Astrocyte (in vitro differentiated cells and primary cell): ENCODE measurements at regions not wholly inside any gene's neighbourhood (a gene's known extent, or its start where the extent isn't known, plus 50 kb on each side); places are given as distances from the start of the nearest gene placed in this dataset.

Experiments
- DNase-seq: peaks from one replicate; pipeline ENCODE4 v3.0.0-alpha.2; 2010; ENCODE audit warnings: low read depth
- FAIRE-seq: peaks from 2 replicates; lab custom pipeline; 2011; peaks lifted over from hg19 to GRCh38; lab: Jason Lieb, UNC
- H2AFZ ChIP-seq: 2 replicates; pipeline ENCODE4 v1.6.0; 2012; ENCODE audit warnings: low read depth, low read length, inconsistent platforms
- H3K27ac ChIP-seq: 2 replicates; pipeline ENCODE4 v1.5.1; 2011; ENCODE audit warnings: low read depth, low read length, inconsistent platforms
- H3K27me3 ChIP-seq: 2 replicates; pipeline ENCODE4 v1.6.0; 2011; ENCODE audit warnings: low read length, inconsistent platforms; ENCODE audit not compliant: insufficient read depth
- H3K36me3 ChIP-seq: 2 replicates; pipeline ENCODE4 v1.5.1; 2011; ENCODE audit warnings: low read length, inconsistent platforms; ENCODE audit not compliant: insufficient read depth
- H3K4me1 ChIP-seq: 2 replicates; pipeline ENCODE4 v1.5.1; 2011; ENCODE audit warnings: low read length, inconsistent platforms; ENCODE audit not compliant: insufficient read depth
- H3K4me2 ChIP-seq: 2 replicates; pipeline ENCODE4 v1.6.0; 2012; ENCODE audit warnings: low read length, inconsistent platforms
- H3K4me3 ChIP-seq: 2 replicates; pipeline ENCODE4 v1.5.1; 2011; ENCODE audit warnings: low read depth, mild to moderate bottlenecking, low read length, inconsistent platforms; ENCODE audit not compliant: insufficient read depth
- H3K79me2 ChIP-seq: 2 replicates; pipeline ENCODE4 v1.6.0; 2012; ENCODE audit warnings: mild to moderate bottlenecking, low read length, inconsistent platforms; ENCODE audit not compliant: insufficient read depth
- H3K9ac ChIP-seq: 2 replicates; pipeline ENCODE4 v1.6.0; 2012; ENCODE audit warnings: mild to moderate bottlenecking, low read length, inconsistent platforms
- H3K9me3 ChIP-seq: 2 replicates; pipeline ENCODE4 v1.5.1; 2012; ENCODE audit warnings: low read depth, mild to moderate bottlenecking, low read length, inconsistent platforms; ENCODE audit not compliant: insufficient read depth
- H4K20me1 ChIP-seq: 2 replicates; pipeline ENCODE4 v1.6.0; 2012; ENCODE audit warnings: low read length, inconsistent platforms; ENCODE audit not compliant: insufficient read depth
- H3K27ac Mint-ChIP-seq: one replicate; pipeline ENCODE4 v1.8.0; 2021; ENCODE audit warnings: mild to moderate bottlenecking, mixed read lengths; ENCODE audit not compliant: unreplicated experiment
- H3K27me3 Mint-ChIP-seq: one replicate; pipeline ENCODE4 v1.8.0; 2021; ENCODE audit warnings: low read depth, mixed read lengths; ENCODE audit not compliant: unreplicated experiment
- H3K36me3 Mint-ChIP-seq: one replicate; pipeline ENCODE4 v1.8.0; 2021; ENCODE audit warnings: low read depth, mixed read lengths; ENCODE audit not compliant: unreplicated experiment
- H3K4me1 Mint-ChIP-seq: one replicate; pipeline ENCODE4 v1.8.0; 2021; ENCODE audit warnings: low read depth, mixed read lengths; ENCODE audit not compliant: unreplicated experiment
- H3K4me3 Mint-ChIP-seq: one replicate; pipeline ENCODE4 v1.8.0; 2021; ENCODE audit warnings: mild to moderate bottlenecking, moderate library complexity, mixed read lengths; ENCODE audit not compliant: unreplicated experiment
- H3K9me3 Mint-ChIP-seq: one replicate; pipeline ENCODE4 v1.8.0; 2021; ENCODE audit warnings: mild to moderate bottlenecking, mixed read lengths; ENCODE audit not compliant: unreplicated experiment
- EZH2 ChIP-seq: IDR thresholded peaks from 2 replicates; pipeline ENCODE4 v1.6.1; 2012; ENCODE audit warnings: mild to moderate bottlenecking, low read length, inconsistent platforms; ENCODE audit not compliant: insufficient read depth
- TF ChIP-seq, protein P1 (sequence below): IDR thresholded peaks from 2 replicates; pipeline ENCODE4 v1.5.1; 2011; ENCODE audit warnings: low read depth, mild to moderate bottlenecking, inconsistent platforms, low read length, moderate library complexity; ENCODE audit not compliant: insufficient read depth

DNA sequence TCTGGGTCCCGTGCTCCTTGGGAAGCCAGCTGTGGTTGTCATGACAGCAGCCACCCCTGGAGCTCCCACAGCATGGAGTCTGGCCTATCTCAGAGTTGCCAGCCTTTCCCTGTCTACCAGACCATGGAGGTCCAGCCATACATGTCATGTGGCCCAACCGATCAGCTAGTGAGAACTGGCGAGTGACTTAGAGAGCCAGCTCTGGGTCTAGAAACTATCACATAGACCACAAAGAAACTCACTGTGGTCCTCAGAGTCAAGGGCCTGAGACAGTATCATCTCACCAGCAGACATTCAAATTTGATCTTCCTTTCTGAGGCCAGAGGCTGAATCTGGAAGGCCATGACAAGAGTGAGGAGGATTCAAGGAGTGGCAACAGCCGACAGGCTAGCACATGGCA is 223.3 kb upstream of the GPR26 start:
- H3K36me3 ChIP-seq, result no peaks in the 10 kb centered on the region
- no peaks in the 10 kb centered on the region for H3K9me3 ChIP-seq
- no peak overlapping the region for H3K9ac ChIP-seq
- Mint-ChIP-seq H3K27me3 (peaks cover 32% of the 10 kb centered on the region), H3K9me3 (peaks cover 2% of the 10 kb centered on the region), H3K4me1 (peaks cover 2% of the 10 kb centered on the region), H3K36me3 (no peaks in the 10 kb centered on the region), H3K4me3 (no peak overlapping the region), H3K27ac (no peak overlapping the region)
- H3K4me2 ChIP-seq, result no peak overlapping the region
- no peak for DNase-seq
- no peaks in the 10 kb centered on the region for H3K27me3 ChIP-seq
- no peaks in the 10 kb centered on the region for H3K4me1 ChIP-seq
- no peak for FAIRE-seq
- TF ChIP-seq, protein P1, sequence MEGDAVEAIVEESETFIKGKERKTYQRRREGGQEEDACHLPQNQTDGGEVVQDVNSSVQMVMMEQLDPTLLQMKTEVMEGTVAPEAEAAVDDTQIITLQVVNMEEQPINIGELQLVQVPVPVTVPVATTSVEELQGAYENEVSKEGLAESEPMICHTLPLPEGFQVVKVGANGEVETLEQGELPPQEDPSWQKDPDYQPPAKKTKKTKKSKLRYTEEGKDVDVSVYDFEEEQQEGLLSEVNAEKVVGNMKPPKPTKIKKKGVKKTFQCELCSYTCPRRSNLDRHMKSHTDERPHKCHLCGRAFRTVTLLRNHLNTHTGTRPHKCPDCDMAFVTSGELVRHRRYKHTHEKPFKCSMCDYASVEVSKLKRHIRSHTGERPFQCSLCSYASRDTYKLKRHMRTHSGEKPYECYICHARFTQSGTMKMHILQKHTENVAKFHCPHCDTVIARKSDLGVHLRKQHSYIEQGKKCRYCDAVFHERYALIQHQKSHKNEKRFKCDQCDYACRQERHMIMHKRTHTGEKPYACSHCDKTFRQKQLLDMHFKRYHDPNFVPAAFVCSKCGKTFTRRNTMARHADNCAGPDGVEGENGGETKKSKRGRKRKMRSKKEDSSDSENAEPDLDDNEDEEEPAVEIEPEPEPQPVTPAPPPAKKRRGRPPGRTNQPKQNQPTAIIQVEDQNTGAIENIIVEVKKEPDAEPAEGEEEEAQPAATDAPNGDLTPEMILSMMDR, result no peak
- no peak for TF ChIP-seq EZH2
- H3K27ac ChIP-seq, result no peak overlapping the region
- H3K4me3 ChIP-seq, result no peak overlapping the region
- H4K20me1 ChIP-seq, result no peaks in the 10 kb centered on the region
- H2AFZ ChIP-seq, result no peak overlapping the region
- no peaks in the 10 kb centered on the region for H3K79me2 ChIP-seq

DNA sequence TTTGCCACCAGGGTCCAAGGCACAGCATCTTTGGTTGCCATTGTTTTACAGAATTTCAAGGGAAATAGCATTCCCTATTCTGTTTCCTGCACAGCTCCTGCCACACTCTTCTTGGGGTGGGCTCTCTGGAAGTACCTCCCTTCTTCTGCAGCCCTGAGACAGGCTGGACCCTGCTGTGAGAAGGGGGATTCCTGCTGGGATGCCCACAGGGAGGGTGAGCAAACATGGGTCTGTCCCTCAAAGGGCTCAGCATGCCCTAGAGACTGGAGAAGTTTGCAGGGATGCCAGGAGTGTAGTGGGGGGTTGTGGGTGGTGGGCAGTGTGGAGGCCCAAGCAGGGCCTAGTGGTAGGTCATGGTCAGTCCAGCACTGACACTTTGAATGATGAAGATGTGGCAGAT is 222.2 kb upstream of the GPR26 start:
- H2AFZ ChIP-seq, result no peak overlapping the region
- H3K4me3 Mint-ChIP-seq, result no peak overlapping the region
- H3K36me3 Mint-ChIP-seq, result no peaks in the 10 kb centered on the region
- no peaks in the 10 kb centered on the region for H3K9me3 ChIP-seq
- no peaks in the 10 kb centered on the region for H3K36me3 ChIP-seq
- no peak overlapping the region for H3K4me2 ChIP-seq
- peaks cover 2% of the 10 kb centered on the region for H3K9me3 Mint-ChIP-seq
- no peak overlapping the region for H3K27ac Mint-ChIP-seq
- DNase-seq, result no peak
- no peak overlapping the region for H3K9ac ChIP-seq
- peaks cover 2% of the 10 kb centered on the region for H3K4me1 Mint-ChIP-seq
- no peak for TF ChIP-seq EZH2
- TF ChIP-seq, protein P1, result no peak
- peaks cover 32% of the 10 kb centered on the region for H3K27me3 Mint-ChIP-seq
- H4K20me1 ChIP-seq, result no peaks in the 10 kb centered on the region
- no peak overlapping the region for H3K27ac ChIP-seq
- no peak overlapping the region for H3K4me3 ChIP-seq
- no peaks in the 10 kb centered on the region for H3K4me1 ChIP-seq
- no peaks in the 10 kb centered on the region for H3K79me2 ChIP-seq
- H3K27me3 ChIP-seq, result no peaks in the 10 kb centered on the region
- FAIRE-seq, result no peak

DNA sequence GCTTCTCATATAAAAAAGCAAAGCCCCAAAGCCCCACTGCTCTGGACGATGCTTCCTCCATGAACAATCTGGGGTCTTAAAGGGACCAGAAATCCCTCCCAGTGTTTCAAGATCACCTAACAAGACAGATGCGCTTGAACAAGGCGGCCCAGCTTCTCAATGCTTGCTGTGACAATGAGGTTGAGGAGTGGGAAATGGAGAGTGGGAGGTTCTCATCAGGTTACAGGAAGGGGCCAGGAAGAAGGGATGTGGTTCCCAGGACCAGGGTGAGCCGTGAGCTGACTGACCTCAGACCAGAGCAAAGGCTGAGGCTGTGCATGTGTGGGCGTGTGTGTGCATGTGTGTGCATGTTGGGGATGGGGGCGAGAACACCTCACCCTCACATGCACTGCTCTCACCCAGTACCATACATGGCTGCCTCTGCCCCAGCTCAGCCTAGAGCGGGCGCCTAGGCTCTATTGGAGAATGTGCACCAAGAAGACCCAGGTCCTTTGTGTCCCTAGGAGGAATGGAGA is 220.8 kb upstream of the GPR26 start:
- no peaks in the 10 kb centered on the region for H3K36me3 ChIP-seq
- H3K9me3 ChIP-seq, result no peaks in the 10 kb centered on the region
- H3K79me2 ChIP-seq, result no peaks in the 10 kb centered on the region
- H3K27ac ChIP-seq, result no peak overlapping the region
- no peak overlapping the region for H2AFZ ChIP-seq
- no peak overlapping the region for H3K4me3 ChIP-seq
- H3K27me3 ChIP-seq, result no peaks in the 10 kb centered on the region
- Mint-ChIP-seq H3K27ac (no peak overlapping the region), H3K4me3 (no peak overlapping the region), H3K27me3 (peaks cover 31% of the 10 kb centered on the region), H3K9me3 (peaks cover 2% of the 10 kb centered on the region), H3K36me3 (no peaks in the 10 kb centered on the region), H3K4me1 (peaks cover 2% of the 10 kb centered on the region)
- H4K20me1 ChIP-seq, result no peaks in the 10 kb centered on the region
- TF ChIP-seq EZH2, result no peak
- TF ChIP-seq, protein P1, result no peak
- FAIRE-seq (no peak), DNase-seq (no peak)
- no peak overlapping the region for H3K9ac ChIP-seq
- H3K4me2 ChIP-seq, result no peak overlapping the region
- H3K4me1 ChIP-seq, result no peaks in the 10 kb centered on the region
